PC-3 (cell line): ENCODE measurements at regions not wholly inside any gene's neighbourhood (a gene's known extent, or its start where the extent isn't known, plus 50 kb on each side); places are given as distances from the start of the nearest gene placed in this dataset.

Experiments
- CTCF ChIP-seq: fragments of 300-600 bp; sonication (generic); conservative IDR thresholded peaks from 2 replicates; pipeline ENCODE4 v1.5.1; 2017; ENCODE audit warnings: antibody characterized with exemption, low read depth, mild to moderate bottlenecking, low read length
- EZH2 ChIP-seq: fragments of 300-600 bp; sonication (generic); IDR thresholded peaks from one replicate; pipeline ENCODE4 v1.6.1; 2017; ENCODE audit warnings: antibody characterized with exemption, mild to moderate bottlenecking, low read length; ENCODE audit not compliant: unreplicated experiment

DNA sequence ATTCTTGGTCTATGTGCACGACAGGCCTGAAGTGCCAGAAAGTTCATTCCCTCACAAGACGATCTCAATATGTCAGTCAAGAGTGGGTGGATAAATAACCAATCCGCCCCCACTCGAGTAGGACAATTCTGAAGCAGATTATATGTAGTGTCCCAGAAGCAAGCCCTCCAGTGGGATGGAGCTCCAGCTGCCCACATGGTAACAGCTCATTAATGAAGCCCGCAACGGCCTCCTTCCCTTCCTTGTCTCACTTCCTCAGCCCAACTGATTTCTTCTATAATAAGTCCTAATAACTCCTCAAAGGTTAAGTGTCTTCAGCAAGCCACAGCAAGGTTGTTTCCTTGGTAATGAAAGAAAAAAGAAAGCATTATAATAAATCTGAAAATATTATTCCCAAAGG lies 82.1 kb upstream of the F13A1 start:
- TF ChIP-seq CTCF: no peak
- no peak for TF ChIP-seq EZH2
